Gastrocnemius medialis (tissue), 4 donors: ENCODE measurements at regions not wholly inside any gene's neighbourhood (a gene's known extent, or its start where the extent isn't known, plus 50 kb on each side); places are given as distances from the start of the nearest gene placed in this dataset.

Source experiments
- POLR2A ChIP-seq, 2 donors: fragments of 450-650 bp; IDR thresholded peaks; one replicate each; pipeline ENCODE4 v1.6.1; 2017; ENCODE audit warnings: antibody characterized with exemption in 2 of 2, mild to moderate bottlenecking in 2 of 2, moderate library complexity in 2 of 2
- TF ChIP-seq, protein P1 (sequence below), 5 experiments: fragments of 450-650 bp in 3 of 5; fragments of 200-600 bp in 2 of 5; sonication (generic) in 2 of 5; IDR thresholded peaks in 4 of 5; conservative IDR thresholded peaks in 1 of 5; 1 replicate in 4 of 5; 2 replicates in 1 of 5; pipeline ENCODE4 v1.5.1; 2016 to 2019; ENCODE audit warnings: antibody characterized with exemption in 5 of 5, mild to moderate bottlenecking in 3 of 5, moderate library complexity in 3 of 5

DNA sequence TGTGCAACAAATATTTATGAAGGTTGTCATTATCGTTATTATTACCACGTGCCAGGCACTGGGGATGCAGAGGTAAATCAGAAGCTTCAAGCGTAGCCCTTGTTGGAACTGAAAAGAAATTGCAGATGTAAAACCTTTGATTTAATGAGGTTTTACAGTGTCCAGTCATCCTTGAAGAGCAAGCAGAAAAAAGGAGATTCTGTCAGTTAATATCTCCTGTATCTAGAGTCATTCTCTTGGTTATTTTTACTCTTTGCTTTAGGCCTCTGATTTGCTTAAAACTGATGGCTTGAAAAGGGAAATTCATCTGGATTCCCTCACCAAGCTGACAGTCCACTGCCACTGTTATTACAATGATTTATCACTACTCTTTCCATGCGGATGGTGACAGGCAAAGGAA, 179.3 kb downstream of the GALC start:
- TF ChIP-seq POLR2A (IDR thresholded peaks at IDR 0.05), result no peak
- TF ChIP-seq, protein P1, sequence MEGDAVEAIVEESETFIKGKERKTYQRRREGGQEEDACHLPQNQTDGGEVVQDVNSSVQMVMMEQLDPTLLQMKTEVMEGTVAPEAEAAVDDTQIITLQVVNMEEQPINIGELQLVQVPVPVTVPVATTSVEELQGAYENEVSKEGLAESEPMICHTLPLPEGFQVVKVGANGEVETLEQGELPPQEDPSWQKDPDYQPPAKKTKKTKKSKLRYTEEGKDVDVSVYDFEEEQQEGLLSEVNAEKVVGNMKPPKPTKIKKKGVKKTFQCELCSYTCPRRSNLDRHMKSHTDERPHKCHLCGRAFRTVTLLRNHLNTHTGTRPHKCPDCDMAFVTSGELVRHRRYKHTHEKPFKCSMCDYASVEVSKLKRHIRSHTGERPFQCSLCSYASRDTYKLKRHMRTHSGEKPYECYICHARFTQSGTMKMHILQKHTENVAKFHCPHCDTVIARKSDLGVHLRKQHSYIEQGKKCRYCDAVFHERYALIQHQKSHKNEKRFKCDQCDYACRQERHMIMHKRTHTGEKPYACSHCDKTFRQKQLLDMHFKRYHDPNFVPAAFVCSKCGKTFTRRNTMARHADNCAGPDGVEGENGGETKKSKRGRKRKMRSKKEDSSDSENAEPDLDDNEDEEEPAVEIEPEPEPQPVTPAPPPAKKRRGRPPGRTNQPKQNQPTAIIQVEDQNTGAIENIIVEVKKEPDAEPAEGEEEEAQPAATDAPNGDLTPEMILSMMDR (IDR thresholded peaks at IDR 0.05 in 4 of 5, conservative IDR thresholded peaks at IDR 0.05 in 1 of 5), result no peak
